Peyer's patch (tissue), 4 donors: ENCODE measurements at regions not wholly inside any gene's neighbourhood (a gene's known extent, or its start where the extent isn't known, plus 50 kb on each side); places are given as distances from the start of the nearest gene placed in this dataset.

Source experiments
- POLR2A ChIP-seq, 2 donors: fragments of 450-650 bp; IDR thresholded peaks; one replicate each; pipeline ENCODE4 v1.5.1; 2017; ENCODE audit warnings: antibody characterized with exemption in 2 of 2, mild to moderate bottlenecking in 2 of 2, moderate library complexity in 2 of 2
- TF ChIP-seq, protein P1 (sequence below), 6 experiments: fragments of 450-650 bp in 4 of 6; fragments of 200-600 bp in 2 of 6; sonication (generic) in 1 of 6; IDR thresholded peaks; one replicate each; pipeline ENCODE4 v1.5.1; 2017 to 2019; ENCODE audit warnings: antibody characterized with exemption in 6 of 6, mild to moderate bottlenecking in 3 of 6, moderate library complexity in 1 of 6

- TF ChIP-seq, protein P1, sequence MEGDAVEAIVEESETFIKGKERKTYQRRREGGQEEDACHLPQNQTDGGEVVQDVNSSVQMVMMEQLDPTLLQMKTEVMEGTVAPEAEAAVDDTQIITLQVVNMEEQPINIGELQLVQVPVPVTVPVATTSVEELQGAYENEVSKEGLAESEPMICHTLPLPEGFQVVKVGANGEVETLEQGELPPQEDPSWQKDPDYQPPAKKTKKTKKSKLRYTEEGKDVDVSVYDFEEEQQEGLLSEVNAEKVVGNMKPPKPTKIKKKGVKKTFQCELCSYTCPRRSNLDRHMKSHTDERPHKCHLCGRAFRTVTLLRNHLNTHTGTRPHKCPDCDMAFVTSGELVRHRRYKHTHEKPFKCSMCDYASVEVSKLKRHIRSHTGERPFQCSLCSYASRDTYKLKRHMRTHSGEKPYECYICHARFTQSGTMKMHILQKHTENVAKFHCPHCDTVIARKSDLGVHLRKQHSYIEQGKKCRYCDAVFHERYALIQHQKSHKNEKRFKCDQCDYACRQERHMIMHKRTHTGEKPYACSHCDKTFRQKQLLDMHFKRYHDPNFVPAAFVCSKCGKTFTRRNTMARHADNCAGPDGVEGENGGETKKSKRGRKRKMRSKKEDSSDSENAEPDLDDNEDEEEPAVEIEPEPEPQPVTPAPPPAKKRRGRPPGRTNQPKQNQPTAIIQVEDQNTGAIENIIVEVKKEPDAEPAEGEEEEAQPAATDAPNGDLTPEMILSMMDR (IDR thresholded peaks at IDR 0.05): no peak
- TF ChIP-seq POLR2A (IDR thresholded peaks at IDR 0.05): no peak
Measured at GRCh38 chr5:90050103-90050502, 359.5 kb downstream of the CETN3 start.
